Transverse colon (tissue), 4 donors: ENCODE measurements at regions not wholly inside any gene's neighbourhood (a gene's known extent, or its start where the extent isn't known, plus 50 kb on each side); places are given as distances from the start of the nearest gene placed in this dataset.

Source experiments
- DNase-seq: peaks from one replicate; pipeline ENCODE4 v3.0.0-alpha.2; 2019
- H3K27ac ChIP-seq, 4 donors: fragments of 200-600 bp; sonication (generic); 2 replicates each; pipeline ENCODE4 v1.5.1; 2016 to 2018; ENCODE audit warnings: inconsistent platforms in 4 of 4
- H3K27me3 ChIP-seq: fragments of 200-600 bp; sonication (generic); 2 replicates; pipeline ENCODE4 v1.5.1; 2017; ENCODE audit warnings: inconsistent platforms
- H3K36me3 ChIP-seq, 4 donors: fragments of 200-600 bp; sonication (generic); 2 replicates each; pipeline ENCODE4 v1.5.1; 2017 to 2019; ENCODE audit warnings: inconsistent platforms in 4 of 4
- H3K4me1 ChIP-seq, 4 donors: fragments of 200-600 bp; sonication (generic); 2 replicates each; pipeline ENCODE4 v1.5.1; 2017 to 2020; ENCODE audit warnings: inconsistent platforms in 4 of 4
- H3K4me3 ChIP-seq, 4 donors: fragments of 200-600 bp; sonication (generic); 1 replicate in 1 of 4; 2 replicates in 3 of 4; pipeline versions ENCODE4 v1.5.1 to v1.6.1; 2017 to 2019; ENCODE audit warnings: inconsistent platforms in 4 of 4
- H3K9me3 ChIP-seq, 2 donors: fragments of 200-600 bp; sonication (generic); 2 replicates each; pipeline ENCODE4 v1.5.1; 2017 to 2019; ENCODE audit warnings: inconsistent platforms in 2 of 2
- CTCF ChIP-seq, 5 experiments: fragments of 200-600 bp in 3 of 5; fragments of 450-650 bp in 2 of 5; sonication (generic) in 3 of 5; IDR thresholded peaks; 1 replicate in 2 of 5; 2 replicates in 3 of 5; pipeline ENCODE4 v1.5.1; 2016 to 2017; ENCODE audit warnings: antibody characterized with exemption in 5 of 5, inconsistent platforms in 3 of 5, mild to moderate bottlenecking in 2 of 5, moderate library complexity in 1 of 5
- EP300 ChIP-seq: sonication (generic); formaldehyde crosslinking; IDR thresholded peaks from one replicate; pipeline ENCODE4 v1.6.1; 2017; ENCODE audit warnings: antibody characterized with exemption, low read depth
- POLR2A ChIP-seq: fragments of 450-650 bp; IDR thresholded peaks from one replicate; pipeline ENCODE4 v1.6.1; 2016; ENCODE audit warnings: antibody characterized with exemption, mild to moderate bottlenecking, moderate library complexity
- POLR2AphosphoS5 ChIP-seq, 3 donors: sonication (generic); formaldehyde crosslinking; IDR thresholded peaks; one replicate each; pipeline ENCODE4 v1.6.1; 2016; ENCODE audit warnings: antibody characterized with exemption in 3 of 3
- WGBS, 2 donors: methylation state at CpG; one replicate each; pipeline ENCODE4 v1.1.5; 2018; ENCODE audit warnings: low coverage in 1 of 2; 5-methylcytosine and 5-hydroxymethylcytosine counted together
- in situ Hi-C, 4 donors: fragments of 200-750 bp; cut with MboI; loops; one replicate each; pipeline versions ENCODE4 v1.15.0 to v1.15.1; 2017; ENCODE audit warnings: low sequenced_read_pairs in 3 of 4, low pct_ligation_motif_present in 1 of 4, low pct_unique_long_range_greater_than_20kb in 1 of 4
- intact Hi-C: fragments of 100-400 bp; cut with DNase I; formaldehyde crosslinking; loops from one replicate; pipeline ENCODE4 v1.15.1; 2023; ENCODE audit warnings: low total_unique reads

DNA sequence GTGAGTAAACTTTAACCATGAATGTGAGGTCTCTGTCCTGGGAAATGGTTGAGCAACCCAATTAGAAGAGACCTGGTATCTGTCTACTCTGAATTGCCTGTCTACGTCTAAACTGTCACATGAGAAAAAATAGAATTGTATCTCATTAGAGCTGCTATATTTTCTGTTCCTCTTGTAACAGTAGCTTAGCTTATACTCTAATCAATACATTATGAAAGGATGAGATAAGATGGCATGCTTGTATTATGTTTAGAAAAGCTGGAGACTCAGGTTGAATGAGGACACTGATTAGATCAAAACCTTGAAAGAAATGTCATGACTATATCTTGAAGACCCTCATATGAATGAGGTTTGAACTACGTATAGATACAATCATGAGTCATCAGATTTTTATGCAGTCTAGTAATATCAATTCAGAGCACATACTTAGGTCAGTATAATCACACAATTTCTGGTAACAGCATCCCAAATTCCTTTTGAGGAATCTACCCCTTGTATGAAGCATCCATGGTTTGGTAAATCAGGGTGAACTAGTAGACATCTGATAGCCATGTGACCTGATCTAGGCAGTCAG, 561.5 kb upstream of the CHORDC1 start:
- no peak for DNase-seq
- Histone ChIP-seq H3K4me1 (no peaks in the 10 kb centered on the region), H3K36me3 (no peaks in the 10 kb centered on the region), H3K27ac (no peak overlapping the region), H3K4me3 (no peak overlapping the region), H3K27me3 (no peaks in the 10 kb centered on the region), H3K9me3 (peaks cover 0 to 16% of the 10 kb centered on the region in 2 donors)
- in situ Hi-C loops = no loop called here
- WGBS, 2 donors = 77 to 78% methylated on average over 2 of the region's 2 CpGs
- TF ChIP-seq POLR2AphosphoS5 (IDR thresholded peaks at IDR 0.05) (no peak), EP300 (no peak), CTCF (IDR thresholded peaks at IDR 0.05) (no peak), POLR2A (no peak)
- intact Hi-C loops = no loop called here

- no peak for DNase-seq
- no peak overlapping the region for H3K27ac ChIP-seq
- TF ChIP-seq POLR2AphosphoS5 (IDR thresholded peaks at IDR 0.05) (no peak), POLR2A (no peak), CTCF (IDR thresholded peaks at IDR 0.05) (no peak), EP300 (no peak)
- WGBS, 2 donors = 72 to 81% methylated on average over 3 of the region's 3 CpGs
- no peaks in the 10 kb centered on the region for H3K4me1 ChIP-seq
- no peaks in the 10 kb centered on the region for H3K36me3 ChIP-seq
- intact Hi-C loops (no loop called here), in situ Hi-C loops (no loop called here)
- peaks cover 0 to 10% of the 10 kb centered on the region in 2 donors for H3K9me3 ChIP-seq
- no peak overlapping the region for H3K4me3 ChIP-seq
- H3K27me3 ChIP-seq = no peaks in the 10 kb centered on the region
These were observed 560.3 kb upstream of the CHORDC1 start for GRCh38 chr11:90783111-90783510.

DNA sequence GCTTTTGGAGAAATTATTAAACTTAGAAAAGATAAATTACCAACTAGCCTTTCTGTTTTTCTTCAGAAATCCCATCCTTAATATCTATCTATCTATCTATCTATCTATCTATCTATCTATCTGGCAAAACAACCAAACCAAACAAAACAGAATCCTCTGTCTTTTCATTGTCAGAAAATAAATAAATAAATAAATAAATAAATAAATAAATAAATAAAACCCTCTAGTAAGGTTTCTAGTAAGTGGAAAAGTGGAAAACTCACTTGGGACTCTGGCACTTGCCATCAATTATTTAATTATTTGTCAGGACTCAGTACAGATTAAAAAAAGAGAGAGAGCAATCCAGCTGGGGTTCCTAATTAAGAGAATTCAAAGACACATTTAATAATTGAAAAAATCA, 556.2 kb upstream of the CHORDC1 start:
- no peak overlapping the region for H3K4me3 ChIP-seq
- no peak overlapping the region for H3K27ac ChIP-seq
- H3K27me3 ChIP-seq = no peaks in the 10 kb centered on the region
- TF ChIP-seq EP300 = no peak
- in situ Hi-C loops = no loop called here
- no peak for DNase-seq
- H3K4me1 ChIP-seq = no peaks in the 10 kb centered on the region
- H3K9me3 ChIP-seq = no peaks in the 10 kb centered on the region
- no peaks in the 10 kb centered on the region for H3K36me3 ChIP-seq
- intact Hi-C loops = no loop called here

DNA sequence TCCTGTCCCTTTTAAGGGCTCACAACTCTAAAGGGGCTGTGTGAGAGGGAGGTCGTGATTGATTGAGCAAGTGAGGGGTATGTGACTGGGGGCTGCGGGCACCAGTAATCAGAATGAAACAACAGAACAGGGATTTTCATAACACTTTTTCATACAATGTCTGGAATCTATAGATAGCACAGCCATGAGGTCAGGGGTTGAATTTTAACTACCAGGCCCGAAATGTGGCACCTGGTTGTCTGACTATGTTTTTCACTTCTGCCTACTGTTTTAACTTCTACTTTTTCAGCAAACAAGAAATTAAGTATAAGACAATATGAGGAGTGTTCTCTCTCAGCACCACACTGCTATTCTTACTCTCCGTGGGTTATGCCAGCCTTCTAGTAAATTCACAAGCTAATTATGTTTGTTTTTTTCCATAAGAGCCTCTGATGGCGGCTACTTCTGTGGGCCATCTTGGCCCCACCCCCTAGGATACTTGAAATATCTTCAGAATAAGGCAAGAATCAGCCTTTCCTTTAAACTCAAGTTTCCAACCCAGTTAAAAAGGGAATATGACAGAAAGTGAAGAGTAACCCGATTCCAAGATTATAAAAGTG, 552.8 kb upstream of the CHORDC1 start:
- in situ Hi-C loops = no loop called here

More for the DNA sequence above, 552.8 kb upstream of the CHORDC1 start:
- Histone ChIP-seq H3K9me3 (no peaks in the 10 kb centered on the region), H3K36me3 (no peaks in the 10 kb centered on the region), H3K4me1 (no peaks in the 10 kb centered on the region), H3K4me3 (no peak overlapping the region), H3K27ac (no peak overlapping the region), H3K27me3 (no peaks in the 10 kb centered on the region)
- no peak for TF ChIP-seq POLR2AphosphoS5 (IDR thresholded peaks at IDR 0.05)
- TF ChIP-seq EP300 = no peak
- no peak for TF ChIP-seq POLR2A
- no peak for TF ChIP-seq CTCF (IDR thresholded peaks at IDR 0.05)
- 72 to 83% methylated on average over 6 of the region's 6 CpGs for WGBS, 2 donors
- DNase-seq = no peak
- intact Hi-C loops = no loop called here
